Left ventricle myocardium inferior (tissue), 1 donor: ENCODE measurements at regions not wholly inside any gene's neighbourhood (a gene's known extent, or its start where the extent isn't known, plus 50 kb on each side); places are given as distances from the start of the nearest gene placed in this dataset.
"Not testable (repeated sequence)": the region's sequence is repeated elsewhere in the genome, so short reads cannot be mapped to it uniquely, and the experiment has no call there.

Source experiments
- DNase-seq: peaks from one replicate; pipeline ENCODE4 v3.0.0-alpha.2; 2020
- H3K27ac ChIP-seq: fragments of 200-600 bp; replicated peaks from 2 replicates; pipeline ENCODE4 v1.8.0; 2021
- H3K27me3 ChIP-seq: fragments of 200-600 bp; 2 replicates; pipeline ENCODE4 v1.8.0; 2021; ENCODE audit warnings: low read depth
- H3K36me3 ChIP-seq: fragments of 200-600 bp; 2 replicates; pipeline ENCODE4 v1.8.0; 2021
- H3K4me1 ChIP-seq: fragments of 200-600 bp; 2 replicates; pipeline ENCODE4 v1.8.0; 2021
- H3K4me3 ChIP-seq: fragments of 200-600 bp; 2 replicates; pipeline ENCODE4 v1.8.0; 2021; ENCODE audit warnings: mild to moderate bottlenecking, moderate library complexity
- H3K9me3 ChIP-seq: fragments of 200-600 bp; replicated peaks from 2 replicates; pipeline ENCODE4 v1.8.0; 2021
- CTCF ChIP-seq: fragments of 200-600 bp; IDR thresholded peaks from 2 replicates; pipeline ENCODE4 v1.8.0; 2021; ENCODE audit warnings: antibody characterized with exemption, mild to moderate bottlenecking, borderline replicate concordance
- intact Hi-C: fragments of 100-400 bp; cut with micrococcal nuclease; formaldehyde crosslinking; loops from one replicate; pipeline ENCODE4 v1.11.0; 2022
- donor health status: DM: no; HTN: yes; CAD: no; lungs with severe emphysema.

- TF ChIP-seq CTCF = no peak
- intact Hi-C loops = no loop called here
- Histone ChIP-seq H3K9me3 (peaks cover 4% of the 10 kb centered on the region), H3K27me3 (peaks cover 78% of the 10 kb centered on the region), H3K4me3 (no peak overlapping the region), H3K36me3 (no peaks in the 10 kb centered on the region), H3K27ac (no peak overlapping the region), H3K4me1 (no peaks in the 10 kb centered on the region)
- no peak for DNase-seq
These were observed 136.9 kb upstream of the EEF2KMT start for GRCh38 chr16:5234295-5235050.

GRCh38 chr16:5231246-5231759 is 133.7 kb upstream of the EEF2KMT start:
- no peak for TF ChIP-seq CTCF
- Histone ChIP-seq H3K27me3 (peaks cover 75% of the 10 kb centered on the region), H3K36me3 (no peaks in the 10 kb centered on the region)

GRCh38 chr16:5228369-5228768 is 130.8 kb upstream of the EEF2KMT start:
- peaks cover 76% of the 10 kb centered on the region for H3K27me3 ChIP-seq
- H3K27ac ChIP-seq = no peak overlapping the region
- no peak for DNase-seq
- no peak overlapping the region for H3K4me3 ChIP-seq
- no peaks in the 10 kb centered on the region for H3K4me1 ChIP-seq
- no peaks in the 10 kb centered on the region for H3K36me3 ChIP-seq
- TF ChIP-seq CTCF = no peak
- intact Hi-C loops = no loop called here
- peaks cover 4% of the 10 kb centered on the region for H3K9me3 ChIP-seq

More at GRCh38 chr16:5231246-5231759, 133.7 kb upstream of the EEF2KMT start:
- H3K4me3 ChIP-seq = no peak overlapping the region
- intact Hi-C loops = no loop called here
- H3K27ac ChIP-seq = no peak overlapping the region
- no peak for DNase-seq
- H3K4me1 ChIP-seq = no peaks in the 10 kb centered on the region
- H3K9me3 ChIP-seq = peaks cover 4% of the 10 kb centered on the region

GRCh38 chr16:5225931-5226655 is 128.5 kb upstream of the EEF2KMT start:
- no peak for TF ChIP-seq CTCF
- Histone ChIP-seq H3K9me3 (no peaks in the 10 kb centered on the region), H3K4me3 (no peak overlapping the region)

GRCh38 chr16:5222761-5223160 is 125.2 kb upstream of the EEF2KMT start:
- Histone ChIP-seq H3K4me1 (no peaks in the 10 kb centered on the region), H3K27ac (no peak overlapping the region), H3K36me3 (no peaks in the 10 kb centered on the region), H3K4me3 (no peak overlapping the region), H3K9me3 (no peaks in the 10 kb centered on the region), H3K27me3 (peaks cover 59% of the 10 kb centered on the region)
- TF ChIP-seq CTCF = no peak
- intact Hi-C loops = no loop called here
- DNase-seq = no peak

More at GRCh38 chr16:5225931-5226655, 128.5 kb upstream of the EEF2KMT start:
- Histone ChIP-seq H3K36me3 (no peaks in the 10 kb centered on the region), H3K4me1 (no peaks in the 10 kb centered on the region), H3K27me3 (peaks cover 63% of the 10 kb centered on the region), H3K27ac (no peak overlapping the region)
- intact Hi-C loops = no loop called here
- no peak for DNase-seq

- H3K4me3 ChIP-seq, H3K4me1 ChIP-seq, H3K36me3 ChIP-seq, intact Hi-C loops, DNase-seq, H3K27ac ChIP-seq, H3K9me3 ChIP-seq: not testable (repeated sequence)
- H3K27me3 ChIP-seq = peaks cover 63% of the 10 kb centered on the region
These were observed 124.2 kb upstream of the EEF2KMT start for GRCh38 chr16:5221831-5222230.
